GM18907 (cell line): ENCODE measurements at regions not wholly inside any gene's neighbourhood (a gene's known extent, or its start where the extent isn't known, plus 50 kb on each side); places are given as distances from the start of the nearest gene placed in this dataset.
"Not testable (repeated sequence)": the region's sequence is repeated elsewhere in the genome, so short reads cannot be mapped to it uniquely, and the experiment has no call there.

Experiments used
- ATAC-seq: cut with Tn5 transposase; IDR thresholded peaks from one replicate; pipeline ENCODE4 v1.9.1; 2021; ENCODE audit warnings: mild to moderate bottlenecking, moderate library complexity; ENCODE audit not compliant: unreplicated experiment

- no peak for ATAC-seq
Observed at GRCh38 chr2:134004467-134004866, 249.4 kb upstream of the MGAT5 start.

- no peak for ATAC-seq
Observed at GRCh38 chr2:134008837-134009236, 245.0 kb upstream of the MGAT5 start.

- ATAC-seq: no peak
Observed at GRCh38 chr2:134009440-134009839, 244.4 kb upstream of the MGAT5 start.

GRCh38 chr2:134009906-134010305, 244.0 kb upstream of the MGAT5 start:
- not testable (repeated sequence) for ATAC-seq

GRCh38 chr2:134011936-134012586, 241.8 kb upstream of the MGAT5 start:
- no peak for ATAC-seq

- ATAC-seq: no peak
Observed at GRCh38 chr2:134014196-134014960, 239.5 kb upstream of the MGAT5 start.

- ATAC-seq: no peak
Observed at GRCh38 chr2:134019871-134020270, 234.0 kb upstream of the MGAT5 start.

- peak; percentile 41 for ATAC-seq
Observed at GRCh38 chr2:134020608-134021007, 233.3 kb upstream of the MGAT5 start.

- ATAC-seq: peak; percentile 98
Observed at GRCh38 chr2:134021830-134022524, 231.9 kb upstream of the MGAT5 start.

GRCh38 chr2:134023854-134024253, 230.0 kb upstream of the MGAT5 start:
- ATAC-seq: no peak

GRCh38 chr2:134027980-134028379, 225.9 kb upstream of the MGAT5 start:
- no peak for ATAC-seq

- ATAC-seq: no peak
Observed at GRCh38 chr2:134029418-134029817, 224.5 kb upstream of the MGAT5 start.

- ATAC-seq: no peak
Observed at GRCh38 chr2:134031539-134031938, 222.3 kb upstream of the MGAT5 start.

- no peak for ATAC-seq
Observed at GRCh38 chr2:134035605-134036370, 218.1 kb upstream of the MGAT5 start.

- ATAC-seq: no peak
Observed at GRCh38 chr2:134039912-134040581, 213.8 kb upstream of the MGAT5 start.

- not testable (repeated sequence) for ATAC-seq
Observed at GRCh38 chr2:134040626-134041172, 213.2 kb upstream of the MGAT5 start.

- no peak for ATAC-seq
Observed at GRCh38 chr2:134041877-134042276, 212.0 kb upstream of the MGAT5 start.

GRCh38 chr2:134043028-134043427, 210.8 kb upstream of the MGAT5 start:
- not testable (repeated sequence) for ATAC-seq

GRCh38 chr2:134052173-134052572, 201.7 kb upstream of the MGAT5 start:
- ATAC-seq: no peak

GRCh38 chr2:134056173-134056572, 197.7 kb upstream of the MGAT5 start:
- no peak for ATAC-seq
